GM18867 (cell line): ENCODE measurements at regions not wholly inside any gene's neighbourhood (a gene's known extent, or its start where the extent isn't known, plus 50 kb on each side); places are given as distances from the start of the nearest gene placed in this dataset.
"Not testable (repeated sequence)": the region's sequence is repeated elsewhere in the genome, so short reads cannot be mapped to it uniquely, and the experiment has no call there.

ENCODE experiments used
- ATAC-seq: cut with Tn5 transposase; IDR thresholded peaks from one replicate; pipeline ENCODE4 v1.9.1; 2021; ENCODE audit warnings: mild to moderate bottlenecking, moderate library complexity; ENCODE audit not compliant: unreplicated experiment

DNA sequence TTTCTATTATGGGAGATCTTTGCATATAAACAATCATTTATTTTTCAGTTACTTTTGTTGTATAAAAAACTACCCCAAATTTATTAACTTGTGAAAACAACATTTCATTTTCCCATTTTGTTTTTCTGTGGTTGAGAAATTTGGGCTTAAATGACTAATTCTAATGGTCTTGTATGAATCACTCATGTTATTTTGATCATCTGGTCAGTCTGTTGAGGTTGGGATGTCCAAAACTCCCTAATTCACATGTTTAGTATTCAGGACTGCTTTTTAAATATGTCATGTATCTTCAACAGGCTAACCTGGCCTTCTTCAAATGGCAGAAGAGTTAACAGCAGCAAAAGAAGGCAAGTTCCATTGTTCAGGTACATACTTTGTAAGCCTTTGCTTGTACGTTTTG is 788.1 kb downstream of the TRIB2 start:
- ATAC-seq: peak; percentile 67

DNA sequence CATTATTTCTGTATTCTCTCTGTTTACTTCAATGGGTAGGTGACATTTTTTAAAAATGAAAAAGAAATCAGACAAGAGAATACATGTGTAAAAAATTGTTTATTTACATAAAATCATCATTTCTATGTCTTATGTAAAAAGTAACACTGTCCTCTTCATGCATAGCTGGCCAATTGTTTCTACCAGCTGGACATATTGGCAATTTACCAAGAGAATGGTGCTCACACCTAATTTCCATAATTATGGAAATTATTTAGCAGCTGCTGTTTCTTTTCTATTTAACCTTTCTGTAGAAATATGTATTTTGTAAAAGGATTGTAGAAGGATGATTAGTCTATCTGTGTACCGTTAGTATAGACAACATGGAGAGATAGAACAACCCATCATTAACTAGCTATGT is 791.9 kb downstream of the TRIB2 start:
- ATAC-seq: no peak

DNA sequence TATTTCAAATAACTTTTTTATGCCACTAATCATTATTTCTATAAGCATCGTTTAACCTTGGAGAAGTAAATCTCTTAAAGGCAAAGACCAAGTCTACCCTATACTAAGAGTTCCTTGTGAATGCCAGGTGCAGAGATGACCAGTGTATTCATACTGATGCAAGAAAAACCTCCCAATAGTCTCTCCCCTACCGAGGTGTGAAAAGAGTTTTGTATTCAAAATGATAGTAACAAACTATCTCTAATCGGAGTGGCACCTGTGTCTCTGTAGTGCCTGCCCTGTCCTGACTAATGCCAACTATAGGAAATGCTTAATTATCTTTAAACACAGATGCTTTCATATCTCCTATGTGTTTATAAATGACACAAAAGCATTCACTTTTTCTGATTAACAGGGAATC is 798.5 kb downstream of the TRIB2 start:
- ATAC-seq: peak; percentile 67

DNA sequence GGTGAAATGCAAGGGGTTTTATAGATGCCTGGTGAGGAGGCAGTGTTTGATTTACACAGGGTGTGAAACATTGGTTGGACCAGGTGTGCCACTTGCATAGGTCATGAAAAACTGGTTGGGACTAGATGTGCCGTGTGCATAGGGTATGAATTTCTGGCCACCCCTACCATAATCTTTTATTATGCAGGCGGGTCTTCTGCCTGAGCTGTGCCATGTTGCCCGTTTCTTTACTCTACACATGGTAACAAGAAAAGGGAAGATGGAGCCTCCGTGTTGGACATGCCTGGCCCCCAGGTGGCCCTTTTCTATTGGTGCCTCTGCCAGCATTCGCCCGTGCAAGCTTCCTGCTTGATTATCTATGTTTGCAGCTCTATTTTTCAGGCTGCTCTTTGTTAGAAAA is 805.4 kb downstream of the TRIB2 start:
- ATAC-seq: no peak

DNA sequence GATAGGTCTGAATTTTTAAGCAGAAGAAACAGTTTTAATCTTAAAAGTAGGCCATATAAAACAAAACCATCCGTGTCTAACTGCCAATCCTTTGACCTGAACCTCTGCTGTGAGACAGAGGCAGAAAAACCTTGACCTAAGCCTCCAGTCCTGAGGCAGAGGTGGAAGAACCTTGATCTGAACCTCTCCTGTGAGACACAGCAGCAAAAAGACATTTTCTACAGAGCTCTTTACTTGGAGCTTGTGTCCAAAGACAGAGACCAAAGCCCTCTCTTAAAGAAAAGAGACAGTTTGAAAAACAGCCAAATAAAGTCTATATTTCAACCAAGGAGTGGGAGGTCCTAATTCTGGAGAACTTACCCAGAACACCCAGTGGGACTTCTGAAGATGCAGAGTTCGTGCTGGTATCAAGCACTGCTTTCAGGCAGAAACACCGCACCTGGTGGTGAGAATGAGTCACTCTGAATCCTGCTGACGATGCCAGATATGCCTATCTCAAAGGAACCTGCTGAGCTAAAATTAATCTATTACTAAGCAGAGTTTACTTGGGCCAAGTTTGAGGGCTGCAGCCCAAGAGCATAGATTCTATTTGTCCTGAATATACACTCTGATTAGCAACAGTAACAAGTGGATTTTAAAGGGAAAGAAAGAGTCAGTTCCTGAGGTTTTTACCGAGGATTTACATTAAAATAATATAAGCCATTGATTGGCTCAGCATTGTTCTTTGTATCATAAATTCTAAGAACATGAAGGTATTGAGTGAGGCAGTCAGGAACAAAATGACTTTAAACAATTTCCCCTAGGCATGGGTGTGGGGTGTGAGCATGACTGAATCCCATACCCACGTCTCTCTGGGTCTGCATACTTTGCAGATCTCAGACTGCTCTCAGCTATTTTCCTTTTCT is 806.4 kb downstream of the TRIB2 start:
- ATAC-seq: peak; percentile 94

DNA sequence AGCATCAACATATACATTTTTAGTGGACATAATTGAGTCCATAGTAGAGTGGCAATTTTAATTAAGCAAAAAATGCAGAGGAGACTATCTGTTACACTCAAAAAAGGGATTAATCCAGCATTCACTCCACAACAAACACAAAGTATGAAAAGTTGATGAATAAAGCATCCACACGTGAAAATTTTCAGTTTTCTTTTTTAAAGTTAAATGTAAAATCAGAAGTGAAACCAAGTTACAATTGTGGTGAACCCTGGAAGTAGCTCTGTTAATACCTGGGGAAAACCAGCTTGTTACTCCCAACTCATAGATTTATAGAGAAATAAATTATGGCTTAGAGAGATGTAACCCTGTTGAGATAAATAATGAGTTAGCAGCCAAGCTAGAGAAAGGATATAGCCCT is 807.8 kb downstream of the TRIB2 start:
- peak; percentile 26 for ATAC-seq

DNA sequence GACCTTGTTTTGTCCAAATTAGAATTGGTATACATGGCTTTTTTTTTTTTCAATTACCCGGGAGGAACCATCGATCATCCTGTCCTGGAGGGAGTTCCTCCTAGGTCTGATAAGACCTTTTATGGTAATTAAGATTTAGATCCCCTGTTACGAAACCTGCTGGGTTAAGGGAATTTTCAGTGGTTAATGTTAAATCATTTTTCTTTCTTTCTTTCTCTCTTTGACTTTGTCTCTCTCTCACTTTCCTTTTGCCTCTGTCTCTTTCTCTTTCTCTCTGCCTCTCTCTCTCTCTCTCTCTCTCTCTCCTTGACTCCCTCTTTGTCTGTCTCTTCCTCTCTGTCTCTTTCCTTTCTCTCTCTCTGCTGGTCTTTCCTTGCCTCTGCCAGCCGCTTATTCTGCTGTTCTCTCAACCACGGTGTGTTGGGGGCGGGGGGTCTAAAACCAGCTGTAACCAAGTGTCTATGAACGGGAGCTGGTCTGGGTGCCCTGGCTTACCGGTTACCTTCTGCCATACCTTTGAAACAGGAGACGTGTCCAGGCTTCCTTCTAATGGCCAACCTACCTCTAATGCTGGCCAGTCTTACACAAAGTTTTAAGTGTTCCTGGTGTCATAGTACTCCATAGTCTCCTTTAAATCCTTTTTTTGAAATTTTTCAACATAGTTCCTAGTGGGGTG is 815.1 kb downstream of the TRIB2 start:
- not testable (repeated sequence) for ATAC-seq

DNA sequence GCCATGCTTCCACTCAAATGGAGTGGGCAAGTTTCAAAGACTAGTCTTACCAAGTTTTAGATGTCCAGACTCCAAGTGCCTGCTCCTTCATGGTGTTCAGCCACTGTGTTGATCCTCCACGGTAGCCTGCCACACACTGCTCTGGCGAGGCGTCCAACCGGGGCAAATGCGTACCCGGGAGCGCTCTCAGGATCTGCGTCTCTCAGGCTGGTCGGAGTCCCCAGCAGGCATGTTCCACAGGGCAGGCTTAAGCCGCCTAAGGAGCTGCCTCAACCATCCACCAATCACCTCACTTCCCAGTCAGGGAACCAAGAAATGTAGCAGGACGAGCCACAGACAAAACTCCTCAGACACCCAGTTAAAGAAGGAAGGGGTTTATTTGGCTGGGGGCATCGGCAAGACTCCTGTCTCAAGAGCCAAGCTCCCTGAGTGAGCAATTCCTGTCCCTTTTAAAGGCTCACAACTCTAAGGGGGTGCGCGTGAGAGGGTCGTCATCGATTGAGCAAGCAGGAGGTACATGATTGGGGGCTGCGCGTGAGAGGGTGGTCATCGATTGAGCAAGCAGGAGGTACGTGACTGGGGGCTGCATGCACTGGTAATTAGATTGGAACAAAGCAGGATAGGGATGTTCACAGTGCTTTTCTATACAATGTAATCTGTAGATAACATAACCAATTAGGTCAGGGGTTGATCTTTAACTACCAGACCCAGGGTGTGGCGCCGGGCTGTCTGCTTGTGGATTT is 816.2 kb downstream of the TRIB2 start:
- ATAC-seq: not testable (repeated sequence)

DNA sequence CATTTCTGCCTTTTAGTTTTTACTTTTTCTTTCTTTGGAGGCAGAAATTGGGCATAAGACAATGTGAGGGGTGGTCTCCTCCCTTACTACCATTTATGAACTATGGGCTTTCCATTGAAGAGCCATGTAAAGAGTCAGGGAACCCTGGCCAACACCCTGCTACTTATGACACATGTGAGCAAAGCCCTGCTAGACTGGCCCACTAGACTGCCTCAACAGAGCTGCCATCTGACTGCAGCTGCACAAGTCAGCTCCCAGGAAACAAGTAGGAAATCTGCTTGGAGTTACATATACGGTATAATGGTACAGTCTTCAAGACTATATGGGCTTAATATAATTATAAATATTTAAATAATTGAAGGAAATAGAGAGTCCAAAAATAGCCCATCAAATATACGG is 816.8 kb downstream of the TRIB2 start:
- no peak for ATAC-seq

DNA sequence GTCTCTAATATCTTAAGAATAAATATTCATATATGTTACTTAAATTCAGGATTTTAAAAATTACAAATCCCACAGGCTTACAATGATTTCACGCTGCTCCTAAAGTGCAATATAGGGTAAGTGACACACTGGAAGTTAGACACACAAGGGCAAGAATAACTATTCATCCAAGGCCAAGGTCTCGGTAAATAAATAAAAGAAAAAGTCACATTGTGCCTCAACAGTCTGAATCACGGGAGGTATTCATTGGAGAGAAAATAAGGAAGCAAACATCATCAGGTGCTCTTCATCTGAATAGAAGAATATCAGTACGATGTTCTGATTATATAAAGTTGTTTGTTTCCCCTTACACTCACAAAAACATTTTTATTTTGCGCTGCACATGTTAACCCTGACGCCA is 820.2 kb downstream of the TRIB2 start:
- ATAC-seq: no peak

DNA sequence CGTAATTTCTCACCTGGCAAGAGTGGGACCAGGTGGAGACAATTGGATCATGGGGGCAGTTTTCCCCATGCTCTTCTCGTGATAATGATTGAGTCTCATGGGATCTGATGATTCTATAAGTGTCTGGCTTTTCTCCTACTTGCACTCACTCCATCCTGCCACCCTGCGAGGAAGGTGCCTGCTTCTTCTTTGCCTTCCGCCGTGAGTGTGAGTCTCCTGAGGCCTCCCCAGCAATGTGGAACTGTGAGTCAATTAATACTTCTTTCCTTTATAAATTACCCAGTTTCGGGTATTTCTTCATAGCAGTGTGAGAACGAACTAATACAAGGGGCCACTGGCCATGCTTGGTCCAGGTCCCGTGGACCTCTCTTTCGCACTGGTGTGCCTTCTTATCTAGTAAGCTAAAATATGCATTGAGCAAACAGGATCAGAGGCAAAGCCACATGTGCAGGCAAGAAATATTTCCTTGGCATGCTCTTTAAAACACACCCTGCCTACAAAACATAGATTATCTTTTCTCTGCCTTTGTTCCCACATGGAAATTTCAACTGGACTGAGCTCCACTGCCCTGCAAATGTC is 821.1 kb downstream of the TRIB2 start:
- no peak for ATAC-seq

DNA sequence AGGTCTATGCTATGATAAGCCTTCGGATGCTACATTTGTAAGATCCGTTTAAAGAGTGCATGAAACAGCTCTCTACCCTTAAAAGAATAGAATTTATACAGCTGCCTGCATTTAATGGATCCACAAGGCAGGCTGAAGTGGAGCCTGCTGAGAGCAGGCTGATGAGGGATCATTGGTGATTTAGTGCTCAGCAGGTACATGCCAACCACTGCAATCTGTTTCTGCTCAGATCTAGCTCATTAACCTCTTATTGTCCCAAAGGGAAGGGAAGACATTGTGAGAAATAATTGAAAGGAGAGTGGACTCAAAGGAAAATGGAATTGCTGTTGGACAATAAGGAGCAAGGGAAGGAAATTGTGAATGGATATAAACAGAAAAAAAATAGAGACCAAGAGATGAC is 822.6 kb downstream of the TRIB2 start:
- no peak for ATAC-seq

DNA sequence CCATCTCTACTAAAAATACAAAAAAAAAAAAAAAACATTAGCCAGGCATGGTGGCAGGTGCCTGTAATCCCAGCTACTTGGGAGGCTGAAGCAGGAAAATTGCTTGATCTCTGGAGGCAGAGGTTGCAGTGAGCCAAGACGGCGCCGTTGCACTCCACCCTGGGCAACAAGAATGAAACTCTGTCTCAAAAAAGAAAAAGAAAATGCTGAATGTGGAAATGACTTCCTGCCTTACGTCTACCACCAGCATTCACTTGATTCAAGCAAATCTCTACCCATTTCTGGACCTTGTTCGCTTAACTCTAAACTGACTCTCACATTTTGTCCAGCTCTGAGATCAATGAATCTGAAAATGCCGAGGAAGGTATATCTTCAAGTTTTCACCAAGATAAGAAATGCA is 825.3 kb downstream of the TRIB2 start:
- ATAC-seq: no peak

DNA sequence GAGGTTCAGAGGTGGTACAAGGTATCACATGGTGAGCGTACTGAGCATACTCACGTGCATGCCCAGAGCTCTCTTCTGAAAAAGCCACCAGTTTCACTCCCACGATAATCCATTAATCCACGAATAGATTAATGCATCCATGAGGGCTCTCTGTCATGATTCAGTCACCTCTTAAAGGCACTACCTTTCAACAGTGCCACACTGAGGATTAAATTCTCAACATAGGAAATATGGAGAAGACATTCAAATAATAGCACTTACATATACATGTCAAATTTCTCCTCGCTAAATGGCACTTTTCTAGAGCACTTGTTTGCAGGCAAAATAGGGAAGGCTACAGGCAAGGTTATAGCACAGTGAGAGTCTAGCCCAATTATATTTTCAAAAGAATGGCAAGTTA is 825.9 kb downstream of the TRIB2 start:
- ATAC-seq: no peak

DNA sequence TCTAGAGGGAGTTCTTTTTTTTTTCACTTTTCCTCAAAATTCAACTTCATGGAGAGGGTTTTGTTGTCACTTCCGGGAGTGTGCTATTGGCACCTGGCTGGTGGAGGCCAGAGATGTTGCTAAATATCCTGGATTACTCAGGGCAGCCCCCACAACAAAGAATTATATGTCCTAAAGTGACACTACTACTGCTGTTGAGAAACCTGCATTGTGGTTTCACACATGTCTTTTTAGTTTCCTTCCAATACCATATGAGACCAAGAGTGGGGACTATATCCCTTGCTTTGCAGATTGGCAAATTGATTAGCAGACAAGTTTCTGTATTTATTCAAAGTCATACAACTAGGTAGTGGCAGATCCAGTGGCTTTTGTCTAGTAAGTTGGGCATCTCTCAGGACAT is 826.8 kb downstream of the TRIB2 start:
- ATAC-seq: peak; percentile 76

DNA sequence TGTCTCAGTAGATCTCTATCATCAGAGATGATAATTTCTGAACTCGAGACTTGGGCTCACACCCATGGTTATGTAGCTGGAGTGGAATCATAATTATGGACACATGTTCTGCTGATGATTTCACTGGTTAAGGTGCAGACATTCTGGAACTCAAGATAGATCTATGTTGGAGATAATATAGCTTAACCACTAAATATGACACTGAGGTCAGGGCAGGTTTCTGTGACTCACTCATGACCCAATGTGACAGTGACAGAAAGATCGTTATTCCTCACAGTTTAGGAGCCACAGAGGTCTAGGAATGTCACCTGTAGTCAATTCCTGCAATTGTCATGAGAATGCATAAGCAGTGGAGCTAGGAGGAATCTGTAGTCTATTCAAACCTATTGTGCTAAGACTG is 828.6 kb downstream of the TRIB2 start:
- ATAC-seq: peak; percentile 69

DNA sequence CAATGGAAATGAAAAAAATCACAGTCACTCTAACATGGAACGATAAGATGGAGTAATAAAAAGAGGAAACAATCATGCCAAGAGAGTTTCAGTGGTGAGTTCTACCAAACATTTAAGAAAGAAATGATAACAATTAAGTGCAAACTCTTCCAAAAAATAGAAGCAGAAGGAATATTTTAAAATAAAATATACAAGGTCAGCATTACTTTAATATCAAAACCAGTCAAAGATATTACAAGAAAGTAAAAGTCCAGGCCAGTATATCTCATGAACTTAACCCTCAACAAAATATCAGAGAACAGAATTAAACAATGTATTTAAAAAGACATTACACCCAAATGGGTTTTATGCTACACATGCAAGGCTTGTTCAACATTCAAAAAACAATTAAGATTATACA is 829.4 kb downstream of the TRIB2 start:
- ATAC-seq: no peak

DNA sequence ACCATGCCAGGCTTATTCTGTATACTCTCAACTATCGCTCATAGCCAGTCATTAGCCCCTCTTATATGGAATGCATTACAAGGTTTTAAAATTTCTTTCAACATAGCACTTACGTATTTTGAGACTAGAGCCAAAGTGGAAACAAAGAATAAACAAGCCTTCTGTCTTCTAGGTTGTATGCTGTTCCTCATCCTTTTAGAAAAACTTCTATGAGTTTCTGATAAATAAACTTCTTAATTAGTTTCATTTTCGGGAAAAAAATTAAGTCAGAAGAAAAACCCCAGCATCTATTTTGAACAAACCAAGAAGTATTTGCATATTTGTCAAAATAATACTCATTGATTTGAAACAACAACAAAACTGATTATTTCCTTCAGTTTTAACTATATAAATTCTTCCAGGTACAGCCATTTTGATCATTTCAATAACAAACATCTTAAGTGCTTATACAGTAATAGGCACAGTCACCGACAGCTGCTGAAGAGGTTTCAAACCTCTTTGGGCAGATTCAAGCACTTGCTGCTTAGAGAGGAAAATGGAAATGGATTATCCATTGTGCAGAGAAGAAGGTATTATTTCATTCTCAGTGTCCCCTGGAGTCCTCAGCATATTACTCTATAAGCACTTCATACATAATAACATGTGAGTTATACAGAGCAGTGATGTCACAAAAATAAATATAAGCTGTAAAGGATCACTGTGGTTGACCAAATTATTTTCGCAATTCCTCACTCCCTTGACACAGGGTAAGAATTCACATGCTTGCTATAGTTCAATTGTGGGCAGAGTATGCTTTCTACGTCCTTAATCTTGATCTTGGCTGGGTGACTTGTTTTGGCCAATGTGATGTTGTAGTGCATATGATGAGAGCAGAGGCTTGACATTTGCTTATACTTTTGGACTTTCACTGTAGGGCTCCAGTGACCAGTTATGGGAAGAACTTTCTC is 833.8 kb downstream of the TRIB2 start:
- peak; percentile 41 for ATAC-seq

DNA sequence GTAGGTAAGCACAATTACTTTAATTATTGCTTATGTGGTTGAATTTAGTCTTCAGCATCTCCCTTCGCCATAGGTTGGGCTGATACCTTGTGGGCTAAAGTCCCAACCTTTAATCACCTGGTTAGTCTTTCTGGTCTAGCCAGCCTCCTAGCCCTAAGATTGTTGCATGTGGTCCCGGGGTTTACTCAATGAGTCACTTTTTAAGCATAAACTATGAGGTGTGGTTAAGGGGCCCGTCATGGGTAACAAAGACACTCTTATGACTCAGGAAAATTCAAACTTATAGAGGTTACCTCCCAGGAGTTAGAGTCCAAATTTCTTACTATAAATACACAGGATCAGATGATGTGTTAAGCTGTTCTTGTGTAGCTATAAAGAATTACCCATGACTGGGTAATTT is 841.6 kb downstream of the TRIB2 start:
- peak; percentile 61 for ATAC-seq

DNA sequence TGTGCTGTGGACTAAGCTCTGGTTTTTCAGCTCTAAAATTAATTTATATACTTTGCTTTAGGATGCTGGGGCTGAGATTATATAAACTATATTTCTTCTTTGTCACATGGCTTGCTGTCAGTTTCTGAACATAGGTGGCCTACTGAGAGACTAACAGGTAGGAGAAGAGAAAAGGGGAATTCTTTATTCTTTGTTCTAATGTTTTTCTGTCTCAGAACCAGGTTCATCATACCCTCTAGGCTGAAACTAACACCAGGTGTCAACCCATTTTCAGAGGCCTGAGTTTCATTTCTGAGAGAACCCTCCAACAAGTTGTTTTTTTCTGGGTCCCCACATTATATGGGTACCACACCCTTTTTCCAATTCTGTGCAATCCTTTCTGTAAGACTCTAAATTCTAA is 843.6 kb downstream of the TRIB2 start:
- peak; percentile 85 for ATAC-seq
